KG1 (cell line): ENCODE measurements at regions not wholly inside any gene's neighbourhood (a gene's known extent, or its start where the extent isn't known, plus 50 kb on each side); places are given as distances from the start of the nearest gene placed in this dataset.

Experiments used
- DNase-seq: peaks from one replicate; lab custom pipeline; 2025; lab: John Stamatoyannopoulos, UW

DNA sequence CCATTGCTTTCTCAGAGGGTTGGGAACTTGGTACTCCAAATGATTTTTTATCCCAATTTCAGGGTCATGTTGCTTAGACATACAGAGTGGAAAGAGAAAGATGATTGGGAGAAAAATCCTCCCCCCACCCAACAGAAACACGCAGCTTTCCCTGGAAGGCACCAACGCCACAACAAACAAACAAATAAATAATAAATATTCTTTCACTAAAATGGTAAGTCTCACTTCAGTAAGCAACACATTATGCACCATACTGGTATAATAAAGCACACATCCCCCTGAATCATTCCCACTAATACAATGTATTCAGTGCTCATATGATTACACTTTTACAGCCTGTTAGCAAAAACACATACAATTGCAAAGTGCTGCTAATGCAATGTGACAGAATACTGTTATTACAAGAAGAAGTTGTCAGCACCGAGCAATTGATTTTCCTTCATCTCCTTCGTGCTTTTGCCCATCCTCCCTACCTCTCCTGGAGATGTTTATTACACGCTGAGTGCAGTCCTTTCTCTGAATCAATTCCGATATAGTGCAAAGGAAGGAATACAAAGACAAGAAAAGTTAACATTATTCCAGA lies 359.9 kb downstream of the TXNL1 start:
- DNase-seq, result no peak

DNA sequence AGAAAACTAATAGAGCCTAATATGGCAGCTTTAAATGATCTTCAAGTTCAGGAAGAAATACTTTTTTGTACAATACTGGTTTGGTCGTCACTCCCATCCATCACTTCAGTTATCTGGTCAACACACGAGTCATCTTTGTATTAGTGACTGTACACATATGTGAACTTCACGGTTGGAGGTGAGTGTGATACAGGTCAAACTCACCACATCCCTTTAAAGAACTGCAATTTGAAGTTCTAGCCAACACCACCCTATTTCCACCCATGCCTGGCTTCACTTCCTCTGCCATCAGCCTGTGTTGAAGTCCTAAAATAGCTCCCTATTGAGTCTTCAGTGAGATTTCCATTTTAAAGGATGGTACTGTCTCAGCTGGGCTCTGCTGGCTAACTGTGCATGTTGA lies 361.9 kb downstream of the TXNL1 start:
- DNase-seq, result no peak

DNA sequence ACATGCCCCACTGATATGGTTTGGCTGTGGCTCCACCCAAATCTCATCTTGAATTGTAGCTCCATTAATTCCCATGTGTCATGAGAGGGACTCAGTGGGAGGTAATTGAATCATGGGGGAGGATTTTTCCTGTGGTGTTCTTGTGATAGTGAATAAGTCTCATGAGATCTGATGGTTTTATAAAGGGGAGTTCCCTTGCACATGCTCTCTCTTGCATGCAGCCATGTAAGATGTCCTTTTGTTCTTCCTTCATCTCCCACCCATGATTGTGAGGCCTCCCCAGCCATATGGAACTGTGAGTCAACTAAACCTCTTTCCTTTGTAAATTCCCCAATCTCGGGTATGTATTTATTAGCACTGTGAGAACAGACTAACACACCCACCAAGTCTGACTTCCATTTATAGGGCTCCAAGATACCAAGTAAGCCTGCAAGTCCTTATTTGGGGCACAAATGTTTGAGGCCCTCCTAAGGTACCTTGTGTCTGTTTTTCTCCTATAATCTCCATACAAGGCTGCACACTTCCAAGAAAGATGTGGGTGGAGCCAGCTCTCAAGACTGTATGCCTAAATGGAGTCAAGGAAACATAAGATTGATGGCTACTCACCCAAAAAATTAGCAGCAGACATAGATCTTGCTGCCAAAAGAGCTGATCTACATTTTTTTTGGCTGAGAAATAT lies 364.7 kb downstream of the TXNL1 start:
- no peak for DNase-seq

- DNase-seq, result no peak
These were observed 367.6 kb downstream of the TXNL1 start for GRCh38 chr18:56270671-56271250.

DNA sequence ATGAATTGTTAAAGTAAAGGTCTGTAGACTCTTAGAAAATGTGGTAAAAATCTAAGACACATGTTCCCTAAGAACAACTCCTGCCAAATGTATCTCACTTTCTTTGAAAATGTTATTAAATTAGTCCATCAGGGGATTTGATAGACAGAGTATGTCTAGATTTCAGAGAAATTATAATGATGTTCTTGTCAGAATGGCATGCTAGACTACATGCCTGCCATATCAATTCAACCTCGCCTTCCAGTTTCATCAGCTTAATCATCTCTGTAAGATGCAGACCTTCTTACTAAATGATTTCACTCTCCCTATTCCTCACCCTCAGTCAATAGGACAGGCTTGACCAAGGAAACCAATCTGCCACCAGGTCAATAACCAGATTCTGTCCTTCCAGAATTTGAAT lies 368.4 kb downstream of the TXNL1 start:
- no peak for DNase-seq

- DNase-seq, result no peak
These were observed 369.4 kb downstream of the TXNL1 start for GRCh38 chr18:56268952-56269351.

- no peak for DNase-seq
These were observed 371.1 kb downstream of the TXNL1 start for GRCh38 chr18:56267334-56267733.

DNA sequence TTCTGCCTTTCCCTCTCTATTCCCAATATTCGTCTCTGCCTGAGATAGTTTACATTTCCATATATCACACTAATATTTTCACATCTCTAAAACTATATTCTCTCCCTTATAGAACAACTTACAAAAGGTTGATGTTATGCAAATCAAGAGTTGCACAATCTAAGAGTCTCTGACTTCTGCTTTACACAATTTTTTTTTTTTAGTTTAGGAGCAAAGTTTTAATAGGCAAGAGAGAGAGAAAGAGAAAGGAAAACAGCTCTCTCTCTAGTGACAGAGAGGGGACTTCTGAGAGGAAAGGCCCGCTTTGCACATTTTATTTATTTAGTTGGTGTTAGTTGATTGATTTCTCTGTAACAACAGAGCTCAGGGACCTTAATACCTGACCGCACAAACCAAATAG lies 380.2 kb downstream of the TXNL1 start:
- no peak for DNase-seq

GRCh38 chr18:56257205-56257604 lies 381.2 kb downstream of the TXNL1 start:
- DNase-seq, result no peak

GRCh38 chr18:56256659-56257058 lies 381.7 kb downstream of the TXNL1 start:
- no peak for DNase-seq

GRCh38 chr18:56255381-56255780 lies 383.0 kb downstream of the TXNL1 start:
- DNase-seq, result no peak

GRCh38 chr18:56252456-56252855 lies 385.9 kb downstream of the TXNL1 start:
- no peak for DNase-seq

DNA sequence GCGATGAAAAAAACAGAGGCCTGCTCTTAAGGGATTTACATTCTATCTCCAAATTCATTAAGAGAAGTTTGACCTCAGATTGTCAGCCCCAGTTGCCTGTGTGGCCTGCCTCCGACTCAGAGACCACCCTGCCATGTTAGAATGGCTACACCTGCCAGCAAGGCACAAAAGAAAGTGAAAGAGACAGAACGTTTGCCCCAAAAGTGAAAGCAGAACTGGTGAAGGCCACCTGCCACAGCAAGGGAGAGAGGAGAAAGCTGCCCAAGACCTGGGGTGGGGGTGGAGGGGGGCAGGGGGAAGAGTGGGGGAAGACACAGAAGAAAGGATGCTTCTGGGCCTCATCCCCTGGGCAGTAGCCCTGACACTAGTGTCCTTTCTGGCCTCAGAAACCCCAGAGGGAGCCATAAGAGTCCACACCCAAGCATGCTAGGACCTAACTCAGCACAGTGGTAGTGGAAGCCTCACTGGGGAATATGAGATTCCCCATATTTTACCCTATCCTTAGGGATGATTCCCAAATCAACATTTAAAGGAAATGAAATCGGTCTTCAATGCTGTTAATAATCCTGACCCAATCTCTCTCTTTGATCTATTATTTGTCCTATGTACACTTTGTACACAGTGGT lies 389.7 kb downstream of the TXNL1 start:
- DNase-seq, result no peak

DNA sequence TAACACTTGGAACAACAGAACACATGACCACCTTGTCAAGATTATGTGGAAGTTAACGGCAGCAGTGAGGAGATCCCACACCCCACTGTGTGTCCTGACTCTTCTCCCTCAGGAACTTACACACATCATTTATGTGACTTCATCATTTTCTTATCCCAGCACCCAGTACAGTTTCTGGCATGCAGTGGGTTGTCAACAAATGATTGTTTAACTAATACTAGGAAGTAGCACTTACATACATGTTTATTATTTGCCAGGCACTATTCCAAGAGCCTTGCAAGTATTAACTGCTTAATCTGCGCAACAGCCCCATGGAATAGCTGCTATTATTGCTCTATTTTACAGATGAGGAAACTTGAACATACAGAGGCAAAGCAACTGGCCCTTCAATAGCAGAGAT lies 391.5 kb downstream of the TXNL1 start:
- no peak for DNase-seq

GRCh38 chr18:56245866-56246580 lies 392.4 kb downstream of the TXNL1 start:
- DNase-seq, result no peak

DNA sequence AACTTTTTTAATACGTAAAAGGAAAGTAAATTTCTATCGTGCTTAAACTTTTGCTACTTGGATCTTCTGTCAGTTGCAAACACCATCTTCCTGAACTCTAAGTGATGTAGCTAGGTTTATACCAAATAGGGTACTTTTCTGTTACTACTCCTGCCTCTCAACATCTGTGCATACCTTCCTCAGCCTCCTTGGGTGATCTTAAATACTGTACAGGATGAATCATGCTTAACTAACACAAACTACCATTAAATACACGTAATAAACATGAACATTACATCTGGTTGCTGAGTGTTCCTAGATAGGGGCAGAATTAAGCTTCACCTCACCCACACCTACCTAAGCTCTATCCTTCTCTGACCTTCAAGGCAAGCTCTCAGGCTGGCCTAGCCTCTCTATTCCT lies 398.0 kb downstream of the TXNL1 start:
- DNase-seq, result no peak

- no peak for DNase-seq
These were observed 399.8 kb downstream of the TXNL1 start for GRCh38 chr18:56238576-56238975.

GRCh38 chr18:56235481-56236013 lies 402.8 kb downstream of the TXNL1 start:
- no peak for DNase-seq

GRCh38 chr18:56235071-56235470 lies 403.3 kb downstream of the TXNL1 start:
- no peak for DNase-seq

GRCh38 chr18:56233595-56233994 lies 404.8 kb downstream of the TXNL1 start:
- no peak for DNase-seq

DNA sequence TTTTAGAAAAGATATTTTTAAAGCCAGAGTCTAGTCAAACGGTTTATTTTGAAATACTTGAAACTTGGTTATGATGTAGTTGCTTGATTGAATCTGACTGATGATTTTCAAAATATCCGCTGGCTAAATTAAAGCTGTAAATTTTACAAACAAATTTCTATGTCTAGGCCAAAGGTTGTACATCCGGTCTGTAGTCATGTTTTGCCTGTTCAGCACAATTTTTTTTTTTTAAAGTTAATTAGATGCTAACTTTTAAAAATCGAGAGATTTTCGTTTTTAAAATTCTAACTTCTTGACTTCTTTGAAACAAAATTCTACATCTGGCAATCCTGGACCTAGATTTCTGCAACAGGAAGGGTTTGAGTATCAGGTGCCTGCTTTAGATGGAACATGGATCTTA lies 412.4 kb downstream of the TXNL1 start:
- DNase-seq, result no peak
